Adrenal gland (tissue), 9 donors: ENCODE measurements at regions not wholly inside any gene's neighbourhood (a gene's known extent, or its start where the extent isn't known, plus 50 kb on each side); places are given as distances from the start of the nearest gene placed in this dataset.
A peak's percentile ranks its signal among the peaks of the same experiment; 100 is the strongest.
"Not testable (repeated sequence)": the region's sequence is repeated elsewhere in the genome, so short reads cannot be mapped to it uniquely, and the experiment has no call there.

ENCODE experiments used
- DNase-seq, 7 donors: peaks; one replicate each; pipeline ENCODE4 v3.0.0-alpha.2; 2019 to 2020
- H3K27ac ChIP-seq, 5 donors: fragments of 200-600 bp; sonication (generic) in 4 of 5; 1 replicate in 3 of 5; 2 replicates in 2 of 5; pipeline versions ENCODE4 v1.5.1 to v1.8.0; 2016 to 2020; ENCODE audit warnings: mild to moderate bottlenecking in 1 of 5
- H3K27me3 ChIP-seq: fragments of 200-600 bp; 2 replicates; pipeline ENCODE4 v1.8.0; 2021
- H3K36me3 ChIP-seq, 2 donors: fragments of 200-600 bp; replicated peaks in 1 of 2; 1 replicate in 1 of 2; 2 replicates in 1 of 2; pipeline versions ENCODE4 v1.5.1 to v1.8.0; 2018 to 2022
- H3K4me1 ChIP-seq, 2 donors: fragments of 200-600 bp; replicated peaks in 1 of 2; 1 replicate in 1 of 2; 2 replicates in 1 of 2; pipeline versions ENCODE4 v1.5.1 to v1.8.0; 2018 to 2021
- H3K4me3 ChIP-seq, 4 donors: fragments of 200-600 bp; sonication (generic) in 3 of 4; one replicate each; pipeline ENCODE4 v1.5.1; 2016 to 2018
- H3K9me3 ChIP-seq, 3 donors: fragments of 200-600 bp; sonication (generic) in 1 of 3; replicated peaks in 1 of 3; 1 replicate in 2 of 3; 2 replicates in 1 of 3; pipeline versions ENCODE4 v1.5.1 to v1.8.0; 2016 to 2021
- CTCF ChIP-seq, 6 experiments: fragments of 450-650 bp in 4 of 6; fragments of 200-600 bp in 2 of 6; sonication (generic) in 1 of 6; IDR thresholded peaks; 1 replicate in 5 of 6; 2 replicates in 1 of 6; pipeline versions ENCODE4 v1.5.1 to v1.8.0; 2016 to 2021; ENCODE audit warnings: antibody characterized with exemption in 6 of 6, mild to moderate bottlenecking in 2 of 6, moderate library complexity in 1 of 6
- POLR2A ChIP-seq, 2 donors: fragments of 450-650 bp; IDR thresholded peaks; one replicate each; pipeline ENCODE4 v1.6.1; 2017; ENCODE audit warnings: antibody characterized with exemption in 2 of 2, mild to moderate bottlenecking in 2 of 2, moderate library complexity in 1 of 2
- WGBS, 4 donors: extraction: QIAGEN DNeasy Blood & Tissue Kit in 2 of 4; methylation state at CpG; one replicate each; pipeline versions ENCODE4 v1.1.5 to v1.1.7; 2013 to 2017; 5-methylcytosine and 5-hydroxymethylcytosine counted together
- intact Hi-C, 2 donors: fragments of 100-400 bp; cut with DNase I; formaldehyde crosslinking; loops; one replicate each; pipeline versions ENCODE4 v1.14.1 to v1.15.0; 2022 to 2023
- donor health status: healthy with polysubstance abuse.
- donor health status: Bipolar disorder and iron deficiency.
- donor health status: DM: yes; HTN: yes; CAD: no.
- donor health status: DM: no; HTN: no; CAD: no.
- donor health status: DM: no; HTN: no; CAD: no.

- DNase-seq: peak in 2 of 7 donors; percentile 11 to 22
- TF ChIP-seq POLR2A (IDR thresholded peaks at IDR 0.05): no peak
- Histone ChIP-seq H3K27ac (no peak overlapping the region), H3K4me3 (no peak overlapping the region), H3K9me3 (no peaks in the 10 kb centered on the region), H3K36me3 (no peaks in the 10 kb centered on the region), H3K4me1 (no peaks in the 10 kb centered on the region), H3K27me3 (no peaks in the 10 kb centered on the region)
- 81 to 91% (median 88%) methylated on average over 9 of the region's 9 CpGs for WGBS, 4 donors
- intact Hi-C loops: no loop called here
Measured at GRCh38 chr9:6149315-6149714, 66.3 kb upstream of the IL33 start.

- Histone ChIP-seq H3K27ac (no peak overlapping the region), H3K27me3 (no peaks in the 10 kb centered on the region), H3K36me3 (no peaks in the 10 kb centered on the region), H3K4me1 (no peaks in the 10 kb centered on the region), H3K9me3 (no peaks in the 10 kb centered on the region), H3K4me3 (no peak overlapping the region)
- no peak for DNase-seq
- intact Hi-C loops: no loop called here
- TF ChIP-seq POLR2A (IDR thresholded peaks at IDR 0.05) (no peak), CTCF (IDR thresholded peaks at IDR 0.05) (no peak)
- WGBS, 4 donors: 85 to 91% (median 88%) methylated on average over 4 of the region's 4 CpGs
Measured at GRCh38 chr9:6147846-6148245, 67.8 kb upstream of the IL33 start.

GRCh38 chr9:6144947-6145346 lies 70.7 kb upstream of the IL33 start:
- no peak for DNase-seq
- Histone ChIP-seq H3K27me3 (no peaks in the 10 kb centered on the region), H3K27ac (no peak overlapping the region), H3K4me3 (no peak overlapping the region), H3K4me1 (no peaks in the 10 kb centered on the region), H3K36me3 (no peaks in the 10 kb centered on the region), H3K9me3 (no peaks in the 10 kb centered on the region)
- intact Hi-C loops: no loop called here
- TF ChIP-seq CTCF (IDR thresholded peaks at IDR 0.05): no peak
- no peak for TF ChIP-seq POLR2A (IDR thresholded peaks at IDR 0.05)
- WGBS, 4 donors: 93 to 100% (median 95%) methylated on average over 1 of the region's 1 CpG

GRCh38 chr9:6142799-6143454 lies 72.7 kb upstream of the IL33 start:
- intact Hi-C loops: no loop called here
- Histone ChIP-seq H3K4me3 (no peak overlapping the region), H3K36me3 (no peaks in the 10 kb centered on the region), H3K27me3 (no peaks in the 10 kb centered on the region), H3K9me3 (no peaks in the 10 kb centered on the region), H3K4me1 (no peaks in the 10 kb centered on the region), H3K27ac (no peak overlapping the region)
- TF ChIP-seq POLR2A (IDR thresholded peaks at IDR 0.05) (no peak), CTCF (IDR thresholded peaks at IDR 0.05) (no peak)
- DNase-seq: no peak

- H3K27ac ChIP-seq, H3K27me3 ChIP-seq, H3K4me1 ChIP-seq, H3K36me3 ChIP-seq, H3K4me3 ChIP-seq, intact Hi-C loops, H3K9me3 ChIP-seq, DNase-seq: not testable (repeated sequence)
- 84 to 94% (median 87%) methylated on average over 15 to 18 of the region's 25 CpGs for WGBS, 4 donors
Measured at GRCh38 chr9:6135780-6136179, 79.8 kb upstream of the IL33 start.
